BJ (cell line): ENCODE measurements at regions not wholly inside any gene's neighbourhood (a gene's known extent, or its start where the extent isn't known, plus 50 kb on each side); places are given as distances from the start of the nearest gene placed in this dataset.

Source experiments
- CTCF ChIA-PET: fragments of 350-600 bp; formaldehyde crosslinking; extraction: SDS; loops from one replicate; lab custom pipeline; 2021; ENCODE audit warnings: antibody characterized with exemption, inconsistent platforms; lab: Yijun Ruan, JAX
- POLR2A ChIA-PET: fragments of 300-600 bp; sonication (Branson Sonifier 250); formaldehyde crosslinking; extraction: SDS; loops from one replicate; lab custom pipeline; 2021; ENCODE audit warnings: antibody characterized with exemption; lab: Charles Lee
- DNase-seq: peaks from one replicate; pipeline ENCODE4 v3.0.0-alpha.2; 2011; ENCODE audit warnings: low read depth
- H3K27me3 ChIP-seq: 2 replicates; pipeline ENCODE4 v1.6.0; 2011; ENCODE audit warnings: low read length; ENCODE audit not compliant: control insufficient read depth, insufficient read depth
- H3K36me3 ChIP-seq: 2 replicates; pipeline ENCODE4 v1.5.1; 2011; ENCODE audit warnings: low read length; ENCODE audit not compliant: control insufficient read depth, insufficient read depth
- H3K4me3 ChIP-seq: 2 replicates; pipeline ENCODE4 v1.5.1; 2011; ENCODE audit warnings: low read depth, mild to moderate bottlenecking, control low read depth, low read length
- CTCF ChIP-seq: IDR thresholded peaks from 2 replicates; pipeline ENCODE4 v1.5.1; 2011; ENCODE audit warnings: low read depth, mild to moderate bottlenecking, control low read depth, inconsistent platforms, low read length, moderate library complexity; ENCODE audit not compliant: insufficient read depth

DNA sequence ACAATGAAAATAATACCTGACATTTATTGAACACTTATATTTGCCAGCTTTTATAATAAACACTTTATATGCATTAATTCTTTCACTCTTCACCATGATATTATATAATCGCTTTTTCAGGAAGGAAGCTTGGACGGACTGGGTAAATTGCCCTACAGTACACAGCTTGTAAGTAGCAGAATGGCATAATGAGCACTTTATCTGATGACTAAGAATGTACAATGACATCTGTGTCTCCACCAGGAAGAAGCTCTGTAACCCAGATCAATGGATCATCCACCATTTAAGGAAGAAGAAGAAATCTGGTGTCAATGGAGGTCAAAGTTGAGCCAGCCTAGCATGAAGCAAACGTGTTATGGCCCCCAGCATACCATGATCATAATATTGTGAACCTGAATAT lies 444.0 kb upstream of the SPHKAP start:
- Histone ChIP-seq H3K36me3 (no peaks in the 10 kb centered on the region), H3K4me3 (no peak overlapping the region), H3K27me3 (no peaks in the 10 kb centered on the region)
- TF ChIP-seq CTCF: no peak
- ChIA-PET POLR2A (no interaction called here), CTCF (interaction anchor here (0.7 to 1.1 kb wide), 2 partner anchors 11 to 13 kb away, joined by 3 to 5 read pairs; no protein-coding TSS in a partner anchor)
- DNase-seq: no peak

GRCh38 chr2:228624733-228625132 lies 443.2 kb upstream of the SPHKAP start:
- Histone ChIP-seq H3K27me3 (no peaks in the 10 kb centered on the region), H3K4me3 (no peak overlapping the region), H3K36me3 (no peaks in the 10 kb centered on the region)
- TF ChIP-seq CTCF: no peak
- ChIA-PET POLR2A (no interaction called here), CTCF (interaction anchor here (1.1 kb wide), 1 partner anchor 12 kb away, joined by 5 read pairs; no protein-coding TSS in a partner anchor)
- DNase-seq: no peak

DNA sequence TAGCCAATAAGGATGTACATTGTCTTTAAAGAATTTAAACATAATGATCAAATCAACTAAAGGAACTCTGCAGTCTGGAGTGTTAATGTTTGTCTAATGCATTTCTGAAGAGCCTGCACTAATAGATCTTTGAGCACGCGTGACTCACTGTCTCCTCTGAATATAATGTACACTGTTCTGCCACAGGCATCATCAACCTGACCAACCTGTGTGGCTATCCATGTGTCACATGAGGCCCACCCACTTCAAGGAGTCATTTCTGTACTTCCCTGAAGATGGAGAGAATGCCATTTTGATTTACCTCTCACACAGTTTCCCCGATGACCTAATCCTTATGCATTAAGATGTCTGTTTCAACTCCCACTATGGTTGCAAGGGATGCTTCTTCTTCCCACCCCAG lies 434.0 kb upstream of the SPHKAP start:
- DNase-seq: no peak
- no peak overlapping the region for H3K4me3 ChIP-seq
- no peak for TF ChIP-seq CTCF
- no peaks in the 10 kb centered on the region for H3K36me3 ChIP-seq
- no peaks in the 10 kb centered on the region for H3K27me3 ChIP-seq
- ChIA-PET POLR2A (no interaction called here), CTCF (no interaction called here)

DNA sequence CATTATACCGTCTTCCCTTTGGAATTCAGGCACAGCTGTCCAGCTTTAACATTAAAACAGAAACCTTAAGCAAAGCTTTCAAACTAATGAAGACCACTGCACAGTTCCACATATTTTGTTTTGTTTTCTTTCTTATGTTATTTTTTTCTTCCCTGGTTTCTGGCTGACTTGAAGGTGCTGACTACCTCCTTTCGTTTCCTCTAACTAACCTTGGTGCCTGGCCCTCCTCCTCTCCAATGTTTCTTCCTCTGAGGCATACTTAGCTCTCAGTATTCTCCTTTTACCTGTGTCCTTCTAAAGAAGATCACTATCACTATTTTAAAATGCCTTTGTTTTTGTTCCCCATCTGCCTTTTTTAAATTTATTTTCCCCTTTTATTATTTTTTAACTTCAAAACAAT lies 433.3 kb upstream of the SPHKAP start:
- TF ChIP-seq CTCF: no peak
- ChIA-PET CTCF (interaction anchor here (0.9 kb wide), 1 partner anchor 9 kb away, joined by 3 read pairs; no protein-coding TSS in a partner anchor), POLR2A (no interaction called here)
- DNase-seq: no peak
- H3K36me3 ChIP-seq: no peaks in the 10 kb centered on the region
- H3K4me3 ChIP-seq: no peak overlapping the region
- H3K27me3 ChIP-seq: no peaks in the 10 kb centered on the region

GRCh38 chr2:228613133-228613850 lies 431.8 kb upstream of the SPHKAP start:
- DNase-seq: peak; percentile 81
- H3K36me3 ChIP-seq: no peaks in the 10 kb centered on the region
- ChIA-PET CTCF (no interaction called here), POLR2A (no interaction called here)
- no peak overlapping the region for H3K4me3 ChIP-seq
- TF ChIP-seq CTCF: no peak
- H3K27me3 ChIP-seq: no peaks in the 10 kb centered on the region
